ENCODE measurements at regions not wholly inside any gene's neighbourhood (a gene's known extent, or its start where the extent isn't known, plus 50 kb on each side); places are given as distances from the start of the nearest gene placed in this dataset.

GRCh38 chr5:125220284-125220683 lies 473.8 kb upstream of the ZNF608 start:
- 93% methylated on average over 1 of the region's 1 CpG for WGBS (ENCODE audit: insufficient coverage)
- TF ChIP-seq CTCF (IDR thresholded peaks at IDR 0.05) = no peak

GRCh38 chr5:125222597-125223240 lies 476.3 kb upstream of the ZNF608 start:
- Histone ChIP-seq H3K9me3 (ENCODE audit: control insufficient read depth, insufficient read depth, low read length) (no peaks in the 10 kb centered on the region), H3K36me3 (ENCODE audit: control insufficient read depth, insufficient read depth, low read length) (no peaks in the 10 kb centered on the region), H3K4me3 (ENCODE audit: low read length) (no peak overlapping the region), H3K27ac (ENCODE audit: low read length) (no peak overlapping the region), H3K27me3 (ENCODE audit: control insufficient read depth, insufficient read depth, low read length) (no peaks in the 10 kb centered on the region), H3K4me1 (ENCODE audit: control insufficient read depth, insufficient read depth, low read length) (no peaks in the 10 kb centered on the region)
- no peak for TF ChIP-seq CTCF (IDR thresholded peaks at IDR 0.05)
- H3K4me3 Mint-ChIP-seq = no peak overlapping the region
- peaks cover 0 to 2% of the 10 kb centered on the region in 2 donors for H3K27me3 Mint-ChIP-seq (ENCODE audit: low read depth in 2 of 2)
- H3K4me1 Mint-ChIP-seq = peaks cover 0 to 5% of the 10 kb centered on the region in 2 donors
- H3K27ac Mint-ChIP-seq = no peak overlapping the region
- no peaks in the 10 kb centered on the region for H3K9me3 Mint-ChIP-seq
- ATAC-seq = no peak
- intact Hi-C loops (cut with micrococcal nuclease) = no loop called here
- 84% methylated on average over 4 of the region's 7 CpGs for WGBS (ENCODE audit: insufficient coverage)
- peaks cover 3% of the 10 kb centered on the region for H3K36me3 Mint-ChIP-seq
- no peak for DNase-seq

More at GRCh38 chr5:125220284-125220683, 473.8 kb upstream of the ZNF608 start:
- DNase-seq = no peak
- no peak for ATAC-seq
- no peaks in the 10 kb centered on the region for H3K36me3 ChIP-seq (ENCODE audit: control insufficient read depth, insufficient read depth, low read length)
- Mint-ChIP-seq H3K27me3 (ENCODE audit: low read depth in 2 of 2) (peaks cover 0 to 7% of the 10 kb centered on the region in 2 donors), H3K4me1 (peaks cover 0 to 1% of the 10 kb centered on the region in 2 donors), H3K4me3 (no peak overlapping the region), H3K9me3 (no peaks in the 10 kb centered on the region), H3K36me3 (peaks cover 7% of the 10 kb centered on the region), H3K27ac (no peak overlapping the region)
- H3K4me3 ChIP-seq (ENCODE audit: low read length) = no peak overlapping the region
- no peak overlapping the region for H3K27ac ChIP-seq (ENCODE audit: low read length)
- no peaks in the 10 kb centered on the region for H3K27me3 ChIP-seq (ENCODE audit: control insufficient read depth, insufficient read depth, low read length)
- no peaks in the 10 kb centered on the region for H3K4me1 ChIP-seq (ENCODE audit: control insufficient read depth, insufficient read depth, low read length)
- intact Hi-C loops (cut with micrococcal nuclease) = no loop called here
- no peaks in the 10 kb centered on the region for H3K9me3 ChIP-seq (ENCODE audit: control insufficient read depth, insufficient read depth, low read length)

- WGBS (ENCODE audit: insufficient coverage) = 33% methylated on average over 2 of the region's 2 CpGs
Observed at GRCh38 chr5:125225424-125225823, 479.0 kb upstream of the ZNF608 start.

More at GRCh38 chr5:125225424-125225823, 479.0 kb upstream of the ZNF608 start:
- Mint-ChIP-seq H3K9me3 (no peaks in the 10 kb centered on the region), H3K27ac (no peak overlapping the region), H3K4me1 (peaks cover 0 to 5% of the 10 kb centered on the region in 2 donors), H3K27me3 (ENCODE audit: low read depth in 2 of 2) (no peaks in the 10 kb centered on the region), H3K36me3 (no peaks in the 10 kb centered on the region), H3K4me3 (no peak overlapping the region)
- Histone ChIP-seq H3K9me3 (ENCODE audit: control insufficient read depth, insufficient read depth, low read length) (no peaks in the 10 kb centered on the region), H3K4me3 (ENCODE audit: low read length) (no peak overlapping the region), H3K27ac (ENCODE audit: low read length) (no peak overlapping the region), H3K27me3 (ENCODE audit: control insufficient read depth, insufficient read depth, low read length) (no peaks in the 10 kb centered on the region), H3K36me3 (ENCODE audit: control insufficient read depth, insufficient read depth, low read length) (no peaks in the 10 kb centered on the region), H3K4me1 (ENCODE audit: control insufficient read depth, insufficient read depth, low read length) (no peaks in the 10 kb centered on the region)
- no peak for ATAC-seq
- no peak for TF ChIP-seq CTCF (IDR thresholded peaks at IDR 0.05)
- DNase-seq = no peak
- intact Hi-C loops (cut with micrococcal nuclease) = no loop called here

All from natural killer cell (primary cell).